ENCODE measurements at regions not wholly inside any gene's neighbourhood (a gene's known extent, or its start where the extent isn't known, plus 50 kb on each side); places are given as distances from the start of the nearest gene placed in this dataset.

GRCh38 chr9:129267141-129267540 lies 89.1 kb upstream of the IER5L start:
- TF ChIP-seq CTCF (conservative IDR thresholded peaks at IDR 0.05) = no peak
- TF ChIP-seq EZH2 (IDR thresholded peaks at IDR 0.05; ENCODE audit: low read depth) = no peak
